ENCODE measurements at regions not wholly inside any gene's neighbourhood (a gene's known extent, or its start where the extent isn't known, plus 50 kb on each side); places are given as distances from the start of the nearest gene placed in this dataset.
"Not testable (repeated sequence)": the region's sequence is repeated elsewhere in the genome, so short reads cannot be mapped to it uniquely, and the experiment has no call there.

DNA sequence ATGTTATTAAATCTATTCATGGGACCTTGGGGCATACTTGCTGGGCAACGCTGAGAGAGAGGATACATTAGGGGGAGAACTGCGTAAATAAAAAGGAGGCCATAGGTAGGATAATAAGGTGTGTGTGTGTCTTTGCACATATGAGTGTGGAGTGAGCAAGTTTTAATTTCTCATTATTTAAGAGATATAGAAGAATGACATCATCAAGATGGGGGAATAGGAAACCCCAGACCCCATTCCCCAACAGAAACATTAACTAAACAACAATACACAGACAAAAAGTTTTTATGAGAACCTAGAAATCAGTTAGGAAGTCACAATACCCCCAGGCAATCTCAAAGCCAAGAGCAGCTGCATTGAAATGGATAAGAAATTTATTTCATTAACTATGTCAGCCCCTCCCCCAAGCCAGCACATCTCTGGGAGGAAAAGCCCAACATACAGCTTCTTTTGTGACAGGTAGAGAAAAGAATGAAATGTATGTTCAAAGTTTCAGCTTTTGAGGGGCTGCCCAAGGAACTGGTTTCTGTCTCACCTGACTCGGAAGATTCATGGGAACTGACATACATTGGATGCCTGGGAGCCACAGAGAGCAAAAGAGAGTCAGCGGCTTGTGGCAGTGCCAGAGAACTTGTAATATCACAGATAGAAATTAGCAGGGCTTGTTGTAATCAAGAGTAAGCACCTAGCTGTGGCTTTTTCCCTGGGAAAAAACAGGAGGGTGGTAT lies 234.3 kb upstream of the NFIA start:
- no peak for DNase-seq

DNA sequence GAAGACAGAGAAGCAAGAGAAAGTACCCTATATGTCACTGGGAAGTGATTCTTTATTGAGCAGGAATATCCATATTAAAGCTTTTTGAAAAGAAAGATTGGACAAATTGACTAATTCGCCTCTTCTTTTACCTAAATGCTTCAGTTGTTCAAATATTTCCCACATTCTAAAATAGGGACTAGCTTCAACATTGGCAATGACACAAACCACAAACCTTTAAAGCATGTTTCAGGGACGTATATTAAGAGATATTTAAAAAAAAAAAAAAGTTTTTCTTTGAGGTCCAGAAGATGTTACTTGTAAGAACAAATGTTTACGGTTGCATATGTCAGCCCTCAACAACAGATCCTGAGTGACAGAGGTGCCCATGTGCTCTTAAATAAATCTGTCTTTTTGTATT lies 235.0 kb upstream of the NFIA start:
- DNase-seq = no peak

DNA sequence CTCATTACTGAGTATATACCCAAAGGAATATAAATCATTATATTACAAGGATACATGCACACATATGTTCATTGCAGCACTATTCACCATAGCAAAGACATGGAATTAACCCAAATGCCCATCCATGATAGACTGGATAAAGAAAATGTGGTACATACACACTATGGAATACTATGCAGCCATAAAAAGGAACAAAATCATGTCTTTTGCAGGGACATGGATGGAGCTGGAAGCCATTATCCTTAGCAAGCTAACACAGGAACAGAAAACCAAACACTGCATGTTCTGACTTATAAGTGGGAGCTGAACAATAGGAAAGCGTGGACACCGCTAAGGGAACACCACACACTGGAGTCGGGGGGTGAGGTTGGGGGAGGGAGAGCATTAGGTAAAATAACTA lies 236.7 kb upstream of the NFIA start:
- not testable (repeated sequence) for DNase-seq

DNA sequence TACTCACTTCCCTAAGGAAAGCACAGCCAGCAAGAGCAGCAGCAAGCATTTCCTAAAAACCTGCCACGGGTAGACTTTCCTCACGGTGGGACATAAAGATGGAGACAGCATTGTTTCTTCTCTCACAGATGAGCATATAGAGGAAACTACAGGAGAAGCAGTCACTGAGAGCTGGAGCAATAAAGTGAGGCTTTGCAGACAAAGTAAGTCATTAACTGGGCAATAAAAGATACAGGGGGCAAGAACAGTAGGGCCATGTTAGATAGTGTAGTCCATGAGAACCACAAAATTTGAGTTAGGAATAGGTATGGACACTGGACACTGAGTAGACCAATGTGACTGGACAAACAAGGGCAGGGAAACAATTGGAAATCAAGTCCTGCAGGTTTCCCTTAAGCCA lies 240.1 kb upstream of the NFIA start:
- DNase-seq = no peak

GRCh38 chr1:60841116-60842046 lies 241.0 kb upstream of the NFIA start:
- peak; percentile 83 for DNase-seq

GRCh38 chr1:60840476-60840875 lies 241.9 kb upstream of the NFIA start:
- DNase-seq = not testable (repeated sequence)

GRCh38 chr1:60835649-60836048 lies 246.7 kb upstream of the NFIA start:
- peak; percentile 95 for DNase-seq

GRCh38 chr1:60833173-60833572 lies 249.2 kb upstream of the NFIA start:
- DNase-seq = no peak

GRCh38 chr1:60832367-60832766 lies 250.0 kb upstream of the NFIA start:
- DNase-seq = no peak

DNA sequence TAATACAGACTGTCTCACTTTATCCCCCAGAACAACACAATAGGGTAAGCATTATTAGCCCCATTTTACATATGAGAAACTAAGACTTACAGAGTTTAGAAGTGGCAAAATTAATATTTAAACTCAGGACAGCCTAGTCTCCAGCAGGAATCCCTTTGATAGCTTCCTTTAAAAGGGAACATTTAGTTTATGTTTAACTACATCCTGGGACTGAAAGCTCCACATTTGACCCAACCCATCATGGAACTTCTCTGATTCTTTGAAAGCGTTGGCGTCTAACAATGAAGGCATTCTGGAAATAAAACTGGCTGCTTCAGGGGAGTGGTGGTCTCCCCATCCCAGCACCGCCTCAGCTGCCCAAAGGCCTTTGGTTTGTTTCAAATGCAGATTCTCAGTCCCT lies 250.6 kb upstream of the NFIA start:
- DNase-seq = no peak

- DNase-seq = no peak
These were observed 253.4 kb upstream of the NFIA start for GRCh38 chr1:60828944-60829343.

DNA sequence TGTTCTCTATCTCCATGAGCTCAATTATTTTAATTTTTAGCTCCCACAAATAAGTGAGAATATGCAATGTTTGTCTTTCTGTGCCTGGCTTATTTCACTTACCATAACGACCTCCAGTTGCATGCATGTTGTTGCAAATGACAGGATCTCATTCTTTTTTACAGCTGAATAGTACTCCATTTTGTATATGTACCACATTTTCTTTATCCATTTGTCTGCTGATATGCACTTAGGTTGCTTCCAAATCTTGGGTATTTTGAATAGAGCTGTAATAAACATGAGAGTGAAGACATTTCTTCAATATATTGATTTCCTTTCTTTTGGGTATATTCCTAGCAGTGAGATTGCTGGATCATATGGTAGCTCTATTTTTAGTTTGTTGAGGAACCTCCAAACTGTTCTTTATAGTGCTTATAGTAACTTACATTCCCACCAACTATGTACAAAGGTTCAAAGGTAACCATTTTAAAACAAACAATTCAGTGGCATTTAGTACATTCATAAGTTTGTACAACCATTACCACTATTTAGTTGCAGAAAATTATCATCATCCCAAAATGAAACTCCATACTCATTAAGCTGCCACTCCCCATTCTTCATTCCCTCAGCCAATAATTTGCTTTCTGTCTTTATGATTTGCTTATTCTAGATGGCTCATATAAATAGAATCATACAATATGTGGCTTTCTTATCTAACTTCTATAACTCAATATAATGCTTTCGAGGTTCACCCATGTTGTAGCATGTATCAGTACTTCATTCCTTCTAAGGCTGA lies 255.9 kb upstream of the NFIA start:
- DNase-seq = no peak

GRCh38 chr1:60825593-60825992 lies 256.8 kb upstream of the NFIA start:
- peak; percentile 71 for DNase-seq

GRCh38 chr1:60823151-60823550 lies 259.2 kb upstream of the NFIA start:
- no peak for DNase-seq

- no peak for DNase-seq
These were observed 260.1 kb upstream of the NFIA start for GRCh38 chr1:60822252-60822651.

DNA sequence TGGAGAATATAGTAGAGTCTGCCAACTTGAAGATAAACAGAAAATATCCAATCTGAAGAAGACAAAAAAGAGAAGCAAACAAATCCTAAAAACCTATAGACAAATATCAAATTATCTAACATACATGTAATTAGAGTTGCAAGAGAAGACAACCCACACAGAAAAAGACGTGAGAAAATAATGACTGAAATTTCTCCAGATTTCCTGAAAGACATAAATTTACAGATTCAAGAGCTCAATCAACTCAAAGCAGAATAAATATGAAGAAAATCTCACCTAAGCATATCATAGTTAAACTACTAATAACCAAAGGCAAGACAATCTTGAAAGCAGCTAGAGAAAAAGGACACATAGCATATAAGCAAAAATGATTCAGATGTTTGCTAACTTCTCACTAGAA lies 261.2 kb upstream of the NFIA start:
- DNase-seq = no peak

- no peak for DNase-seq
These were observed 263.2 kb upstream of the NFIA start for GRCh38 chr1:60818969-60819701.

DNA sequence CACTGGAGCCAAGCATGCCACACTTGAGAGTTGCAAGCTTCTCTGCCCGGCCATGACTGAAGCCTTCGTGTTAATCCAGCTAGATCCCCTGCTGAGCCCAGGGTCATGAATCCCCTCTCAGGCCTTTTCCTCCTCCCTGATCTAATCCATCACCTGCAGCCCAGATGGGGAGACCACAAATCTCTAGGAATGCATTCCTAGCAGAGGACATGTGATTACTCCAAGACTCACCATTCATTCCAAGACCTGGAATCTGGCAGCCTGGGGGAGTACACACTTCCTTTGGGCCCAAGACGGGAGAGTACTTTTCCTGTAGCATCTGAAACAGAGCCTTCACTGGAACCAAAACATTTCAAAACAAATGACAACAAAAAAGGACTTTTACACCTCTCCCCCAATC lies 269.3 kb upstream of the NFIA start:
- no peak for DNase-seq

GRCh38 chr1:60809204-60809980 lies 273.0 kb upstream of the NFIA start:
- peak; percentile 74 for DNase-seq

- DNase-seq = no peak
These were observed 273.7 kb upstream of the NFIA start for GRCh38 chr1:60808676-60809075.

DNA sequence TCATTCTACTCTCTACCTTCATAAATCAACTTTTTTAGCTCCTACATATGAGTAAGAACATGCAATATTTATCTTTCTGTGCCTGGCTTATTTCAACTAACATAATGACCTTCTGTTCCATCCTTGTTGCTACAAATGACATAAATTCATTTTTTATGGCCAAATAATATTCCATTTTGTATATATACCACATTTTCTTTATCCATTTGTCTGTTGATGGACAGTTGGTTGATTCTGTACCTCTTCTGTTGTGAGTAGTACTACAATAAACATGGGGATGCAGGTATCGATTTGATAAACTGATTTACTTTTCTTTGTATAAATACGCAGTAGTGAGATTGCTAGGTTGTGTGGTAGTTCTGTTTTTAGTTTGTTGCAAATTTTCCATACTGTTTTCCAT lies 279.5 kb upstream of the NFIA start:
- no peak for DNase-seq

GRCh38 chr1:60797351-60797750 lies 285.0 kb upstream of the NFIA start:
- DNase-seq = no peak

All from NCI-H1105 treated with DMSO at 0.1 percent for 48 hours (cell line).